K562 (cell line): ENCODE measurements at regions not wholly inside any gene's neighbourhood (a gene's known extent, or its start where the extent isn't known, plus 50 kb on each side); places are given as distances from the start of the nearest gene placed in this dataset.

Experiments used
- ATAC-seq: fragments of 200-7000 bp; cut with Tn5 transposase; 3 replicates; pipeline ENCODE4 v1.9.1; 2020; ENCODE audit warnings: moderate library complexity
- BruUV-seq: library from RNA; stranded (reverse); fragments of 400-500 nt; replicated peaks from 2 replicates; lab custom pipeline; 2021; lab: Mats Ljungman, UMichigan
- CTCF ChIA-PET: fragments of 300-600 bp; formaldehyde crosslinking; extraction: SDS; loops from one replicate; lab custom pipeline; 2021; ENCODE audit warnings: low intra/inter-chr PET ratio; lab: Yijun Ruan, JAX
- POLR2A ChIA-PET: fragments of 300-600, 350-650 bp; sonication (Branson Sonifier 250); formaldehyde crosslinking; extraction: SDS; loops from one replicate; lab custom pipeline; 2021; ENCODE audit warnings: antibody characterized with exemption, inconsistent platforms; lab: Yijun Ruan, JAX
- DNase-seq, 4 experiments: peaks; one replicate each; pipeline versions ENCODE4 v3.0.0 to v3.0.0-alpha.2; 2011 to 2018; ENCODE audit warnings: low spot score in 3 of 4, mixed read lengths in 3 of 4; ENCODE audit errors: extremely low read depth in 1 of 4
- FAIRE-seq: peaks from 2 replicates; lab custom pipeline; 2011; peaks lifted over from hg19 to GRCh38; lab: Jason Lieb, UNC
- H2AFZ ChIP-seq: 2 replicates; pipeline ENCODE4 v1.6.0; 2011; ENCODE audit warnings: low read depth, low read length, control low read depth, inconsistent platforms
- H3K27ac ChIP-seq: fragments of 200-600 bp; 3 replicates; pipeline ENCODE4 v1.8.0; 2011; ENCODE audit warnings: low read depth, mild to moderate bottlenecking, control low read depth, inconsistent platforms, low read length, moderate library complexity, mixed read lengths; ENCODE audit errors: extremely low read depth
- H3K27me3 ChIP-seq, 2 experiments: fragments of 300-600 bp in 1 of 2; 2 replicates in 1 of 2; 3 replicates in 1 of 2; pipeline versions ENCODE4 v1.6.0 to v1.8.0; 2011; ENCODE audit warnings: inconsistent platforms in 2 of 2, low read length in 2 of 2, mild to moderate bottlenecking in 1 of 2, mixed read lengths in 1 of 2, moderate library complexity in 1 of 2; ENCODE audit not compliant: control insufficient read depth in 2 of 2, insufficient read depth in 2 of 2
- H3K36me3 ChIP-seq: fragments of 300-600 bp; 3 replicates; pipeline ENCODE4 v1.8.0; 2011; ENCODE audit warnings: mild to moderate bottlenecking, low read length, inconsistent platforms; ENCODE audit not compliant: control insufficient read depth, insufficient read depth
- H3K4me1 ChIP-seq, 2 experiments: fragments of 200-600 bp in 1 of 2; replicated peaks in 1 of 2; 2 replicates in 1 of 2; 3 replicates in 1 of 2; pipeline versions ENCODE4 v1.5.1 to v1.8.0; 2011; ENCODE audit warnings: inconsistent platforms in 2 of 2, low read length in 2 of 2, mild to moderate bottlenecking in 1 of 2, mixed read lengths in 1 of 2, moderate library complexity in 1 of 2; ENCODE audit not compliant: control insufficient read depth in 2 of 2, insufficient read depth in 2 of 2
- H3K4me2 ChIP-seq: 2 replicates; pipeline ENCODE4 v1.6.1; 2011; ENCODE audit warnings: low read length, control low read depth, inconsistent platforms, mixed read lengths; ENCODE audit not compliant: insufficient read depth
- H3K4me3 ChIP-seq: fragments of 200-600 bp; sonication (generic), shearing (Covaris generic); 2 replicates; pipeline ENCODE4 v1.5.1; 2016; ENCODE audit warnings: control low read depth, inconsistent platforms
- H3K79me2 ChIP-seq: fragments of 200-600 bp; 3 replicates; pipeline ENCODE4 v1.8.0; 2011; ENCODE audit warnings: low read length, inconsistent platforms; ENCODE audit not compliant: control insufficient read depth, insufficient read depth
- H3K9ac ChIP-seq, 2 experiments: 2 replicates each; pipeline versions ENCODE4 v1.6.0 to v1.6.1; 2011; ENCODE audit warnings: low read depth in 2 of 2, low read length in 2 of 2, control low read depth in 1 of 2, inconsistent platforms in 1 of 2, mild to moderate bottlenecking in 1 of 2, mixed read lengths in 1 of 2; ENCODE audit not compliant: insufficient read depth in 1 of 2
- H3K9me1 ChIP-seq: one replicate; pipeline ENCODE4 v1.6.0; 2011; ENCODE audit warnings: inconsistent platforms, mild to moderate bottlenecking, low read length, moderate library complexity; ENCODE audit not compliant: control insufficient read depth, insufficient read depth
- H3K9me3 ChIP-seq: replicated peaks from 2 replicates; pipeline ENCODE4 v1.5.1; 2011; ENCODE audit warnings: low read depth, low read length, inconsistent platforms; ENCODE audit not compliant: control insufficient read depth, insufficient read depth
- H4K20me1 ChIP-seq: replicated peaks from 2 replicates; pipeline ENCODE4 v1.6.1; 2011; ENCODE audit warnings: low read length, inconsistent platforms, mixed read lengths; ENCODE audit not compliant: control insufficient read depth, insufficient read depth
- ATF3 ChIP-seq, 2 experiments: fragments of 450-650 bp in 1 of 2; sonication (generic) in 1 of 2; formaldehyde crosslinking in 1 of 2; IDR thresholded peaks in 1 of 2; conservative IDR thresholded peaks in 1 of 2; 2 replicates each; pipeline versions ENCODE4 v1.6.1 to v1.8.1; 2016 to 2023; ENCODE audit warnings: mild to moderate bottlenecking in 2 of 2, moderate library complexity in 2 of 2, inconsistent platforms in 1 of 2, missing genetic modification reagents in 1 of 2
- TCFL5 ChIP-seq: fragments of 250-450 bp; sonication (Bioruptor Pico); conservative IDR thresholded peaks from 2 replicates; pipeline ENCODE4 v1.6.1; 2021; ENCODE audit warnings: mild to moderate bottlenecking, moderate library complexity, matching md5 sums
- ZNF121 ChIP-seq: sonication (generic); formaldehyde crosslinking; conservative IDR thresholded peaks from 2 replicates; pipeline ENCODE4 v1.8.0; 2022; ENCODE audit warnings: missing genetic modification reagents
- WGBS: fragments of 100-300 bp; shearing (Covaris generic); methylation state at CpG from one replicate; pipeline ENCODE4 v1.1.6; 2016; ENCODE audit warnings: low coverage, mixed read lengths; ENCODE audit not compliant: insufficient coverage; ENCODE audit errors: missing lambda C conversion rate; 5-methylcytosine and 5-hydroxymethylcytosine counted together
- in situ Hi-C: fragments of 300-500 bp; cut with MboI; formaldehyde crosslinking; loops from 4 replicates; pipeline ENCODE4 v1.15.0; 2018; ENCODE audit warnings: inconsistent platforms, mixed read lengths
- intact Hi-C: fragments of 100-400 bp; cut with micrococcal nuclease; formaldehyde crosslinking; loops from 2 replicates; pipeline ENCODE4 v1.14.2; 2022
- TF ChIP-seq, protein P1 (sequence below): fragments of 250-450 bp; sonication (Bioruptor Pico); IDR thresholded peaks from 2 replicates; pipeline ENCODE4 v1.6.1; 2021; ENCODE audit warnings: mild to moderate bottlenecking

DNA sequence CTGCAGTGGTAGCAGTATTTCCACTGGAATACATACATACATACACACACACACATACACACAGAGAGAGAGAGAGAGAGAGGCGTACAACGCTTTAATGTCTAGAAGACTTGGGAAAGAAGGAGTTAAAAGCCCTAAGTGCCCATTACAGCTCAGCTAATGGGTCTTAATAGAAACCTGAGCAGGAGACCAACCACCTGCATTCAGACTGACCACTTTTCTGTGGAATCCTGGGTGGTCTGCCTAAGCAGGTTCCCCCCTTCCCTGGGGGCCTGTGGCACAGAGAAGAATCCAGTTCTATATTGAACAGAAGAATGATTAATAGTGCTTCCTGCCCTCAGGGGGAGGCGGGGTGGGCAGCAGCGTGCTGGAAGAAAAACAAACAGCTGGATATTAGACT, 312.4 kb upstream of the PRKD1 start (continued):
- TF ChIP-seq ZNF121, result no peak

DNA sequence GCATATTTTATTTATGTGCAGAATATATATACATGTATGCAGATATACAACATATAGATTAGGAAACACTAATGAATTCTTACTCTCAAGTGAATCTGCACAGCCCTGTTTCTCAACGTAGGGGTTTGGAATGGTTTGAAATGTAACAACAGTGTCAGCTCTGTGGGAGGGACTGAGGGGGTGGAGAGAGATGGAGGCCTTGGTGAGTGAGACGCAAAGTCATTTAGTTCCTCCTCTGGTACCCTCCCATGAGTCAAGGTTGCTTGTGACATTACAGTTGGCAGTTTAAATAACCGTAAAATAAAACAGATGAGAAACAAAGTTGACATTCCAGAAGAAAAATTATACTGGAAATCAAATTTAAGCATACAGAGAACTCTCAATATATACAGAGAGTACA, 313.0 kb upstream of the PRKD1 start:
- H3K4me1 ChIP-seq, result no peaks in the 10 kb centered on the region
- H3K9me3 ChIP-seq, result no peaks in the 10 kb centered on the region
- TF ChIP-seq TCFL5 (CRISPR knock-in tag) (no peak), ATF3 (IDR thresholded peaks at IDR 0.05) (no peak), ATF3 (CRISPR knock-in tag; conservative IDR thresholded peaks at IDR 0.05) (no peak)
- TF ChIP-seq, all 486 proteins: peak for 0
- no peaks in the 10 kb centered on the region for H3K36me3 ChIP-seq
- H3K9ac ChIP-seq, result no peak overlapping the region
- intact Hi-C loops, result no loop called here
- ATAC-seq, result no peak
- in situ Hi-C loops, result no loop called here
- no peaks in the 10 kb centered on the region for H3K9me1 ChIP-seq
- no peaks in the 10 kb centered on the region for H3K27me3 ChIP-seq
- no peak overlapping the region for H3K4me3 ChIP-seq
- BruUV-seq, result no TSS peak
- H2AFZ ChIP-seq, result no peak overlapping the region
- H3K4me2 ChIP-seq, result no peak overlapping the region
- H3K27ac ChIP-seq, result no peak overlapping the region
- DNase-seq, result no peak
- 0% methylated on average over 3 of the region's 3 CpGs for WGBS
- H3K79me2 ChIP-seq, result no peaks in the 10 kb centered on the region
- CTCF ChIA-PET, result no interaction called here
- POLR2A ChIA-PET, result no interaction called here
- FAIRE-seq, result no peak
- no peaks in the 10 kb centered on the region for H4K20me1 ChIP-seq

DNA sequence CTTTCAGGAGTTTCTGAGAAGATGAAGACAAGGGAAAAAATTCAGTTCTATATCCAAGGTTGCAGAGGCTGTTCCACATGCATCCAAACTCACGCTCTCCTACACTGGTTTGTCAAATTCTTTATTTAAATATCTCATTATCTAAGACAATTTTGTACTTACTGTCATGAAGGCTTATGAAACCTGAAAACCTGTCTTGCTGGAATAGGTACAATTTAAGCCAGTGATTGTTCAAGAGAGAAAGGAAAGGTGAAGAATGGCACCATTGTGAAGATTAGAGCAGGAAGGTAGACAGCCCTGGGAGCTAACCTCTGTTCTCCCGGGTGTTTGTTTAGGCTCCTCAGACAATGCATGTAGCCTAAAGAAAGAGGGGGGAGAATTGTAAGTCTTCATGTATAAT, 315.1 kb upstream of the PRKD1 start:
- Histone ChIP-seq H3K9me1 (no peaks in the 10 kb centered on the region), H3K4me3 (no peak overlapping the region), H3K36me3 (no peaks in the 10 kb centered on the region), H4K20me1 (no peaks in the 10 kb centered on the region), H3K27me3 (no peaks in the 10 kb centered on the region), H3K9me3 (no peaks in the 10 kb centered on the region), H3K27ac (no peak overlapping the region), H3K4me1 (no peaks in the 10 kb centered on the region), H3K4me2 (no peak overlapping the region), H3K9ac (no peak overlapping the region), H3K79me2 (no peaks in the 10 kb centered on the region), H2AFZ (no peak overlapping the region)
- FAIRE-seq, result no peak
- TF ChIP-seq, protein P1, sequence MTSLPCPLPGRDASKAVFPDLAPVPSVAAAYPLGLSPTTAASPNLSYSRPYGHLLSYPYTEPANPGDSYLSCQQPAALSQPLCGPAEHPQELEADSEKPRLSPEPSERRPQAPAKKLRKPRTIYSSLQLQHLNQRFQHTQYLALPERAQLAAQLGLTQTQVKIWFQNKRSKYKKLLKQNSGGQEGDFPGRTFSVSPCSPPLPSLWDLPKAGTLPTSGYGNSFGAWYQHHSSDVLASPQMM (CRISPR knock-in tag), result no peak
- WGBS, result 4% methylated on average over 2 of the region's 2 CpGs
- no peak for ATAC-seq
- no peak for DNase-seq
- BruUV-seq, result no TSS peak
- CTCF ChIA-PET, result no interaction called here
- POLR2A ChIA-PET, result no interaction called here
- in situ Hi-C loops, result no loop called here
- intact Hi-C loops, result no loop called here
